Memory B cell (primary cell): ENCODE measurements at regions not wholly inside any gene's neighbourhood (a gene's known extent, or its start where the extent isn't known, plus 50 kb on each side); places are given as distances from the start of the nearest gene placed in this dataset.

Experiments
- ATAC-seq: fragments of 150-1000 bp; cut with Tn5 transposase; 2 replicates; pipeline ENCODE4 v1.10.0; 2021; ENCODE audit warnings: low read depth, mild to moderate bottlenecking, moderate library complexity
- DNase-seq, 2 donors: peaks; one replicate each; pipeline ENCODE4 v3.0.0; 2022; ENCODE audit warnings: low spot score in 2 of 2
- H3K27ac Mint-ChIP-seq: one replicate; pipeline ENCODE4 v1.8.0; 2022; ENCODE audit warnings: mild to moderate bottlenecking, moderate library complexity, mixed read lengths
- H3K27me3 Mint-ChIP-seq: one replicate; pipeline ENCODE4 v1.8.0; 2022; ENCODE audit warnings: mixed read lengths
- H3K36me3 Mint-ChIP-seq: one replicate; pipeline ENCODE4 v1.8.0; 2022; ENCODE audit warnings: mild to moderate bottlenecking, mixed read lengths
- H3K4me1 Mint-ChIP-seq: one replicate; pipeline ENCODE4 v1.8.0; 2022; ENCODE audit warnings: mixed read lengths
- H3K4me3 Mint-ChIP-seq: one replicate; pipeline ENCODE4 v1.8.0; 2022; ENCODE audit warnings: mild to moderate bottlenecking, moderate library complexity, mixed read lengths
- H3K9me3 Mint-ChIP-seq: one replicate; pipeline ENCODE4 v1.8.0; 2022; ENCODE audit warnings: mixed read lengths

DNA sequence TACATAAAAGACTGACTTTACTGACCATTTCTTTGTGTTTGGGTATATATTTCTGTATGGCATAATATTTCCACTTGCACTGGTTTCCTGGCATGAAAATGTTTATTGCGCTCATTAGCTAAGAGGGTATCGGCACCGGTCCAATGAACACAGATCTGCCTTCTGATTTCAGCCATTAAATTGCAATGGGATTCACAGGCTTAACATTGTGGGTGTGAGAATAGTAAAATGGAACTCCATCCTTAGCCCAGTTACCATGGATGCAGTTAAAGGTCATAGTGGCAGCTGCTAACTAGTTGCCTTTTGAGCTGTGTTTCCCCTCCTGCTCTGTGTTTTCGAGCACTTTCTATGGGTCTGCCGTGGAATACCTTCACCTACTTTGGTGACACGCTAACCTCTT is 352.6 kb upstream of the POU3F3 start:
- H3K27me3 Mint-ChIP-seq, result peaks cover 6% of the 10 kb centered on the region

DNA sequence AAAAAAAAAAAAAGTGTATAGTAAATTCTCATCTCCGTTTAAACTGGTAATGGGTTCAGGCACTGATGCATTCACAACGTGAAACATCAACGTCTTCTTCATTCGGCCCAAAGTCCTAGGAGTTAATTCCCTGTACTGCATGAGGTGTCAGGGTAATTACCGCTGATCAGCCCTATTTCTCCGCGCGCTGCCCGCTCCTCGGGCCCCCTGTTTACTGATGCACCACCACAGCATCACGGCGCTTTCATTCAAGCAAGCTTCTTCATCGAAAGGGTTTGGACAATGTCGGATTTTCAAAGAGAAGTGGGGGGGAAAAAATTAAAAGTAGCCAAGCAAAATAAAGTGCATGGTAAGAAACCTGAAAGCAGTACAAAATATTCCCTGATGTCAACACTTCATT is 352.0 kb upstream of the POU3F3 start:
- no peaks in the 10 kb centered on the region for H3K9me3 Mint-ChIP-seq
- H3K27me3 Mint-ChIP-seq, result peaks cover 6% of the 10 kb centered on the region
- H3K27ac Mint-ChIP-seq, result no peak overlapping the region
- no peaks in the 10 kb centered on the region for H3K36me3 Mint-ChIP-seq
- ATAC-seq (no peak), DNase-seq (no peak)
- no peak overlapping the region for H3K4me3 Mint-ChIP-seq
- H3K4me1 Mint-ChIP-seq, result no peaks in the 10 kb centered on the region

More for the DNA sequence above, 352.6 kb upstream of the POU3F3 start:
- ATAC-seq (no peak), DNase-seq (no peak)
- Mint-ChIP-seq H3K4me1 (no peaks in the 10 kb centered on the region), H3K4me3 (no peak overlapping the region), H3K36me3 (no peaks in the 10 kb centered on the region), H3K9me3 (no peaks in the 10 kb centered on the region), H3K27ac (no peak overlapping the region)

DNA sequence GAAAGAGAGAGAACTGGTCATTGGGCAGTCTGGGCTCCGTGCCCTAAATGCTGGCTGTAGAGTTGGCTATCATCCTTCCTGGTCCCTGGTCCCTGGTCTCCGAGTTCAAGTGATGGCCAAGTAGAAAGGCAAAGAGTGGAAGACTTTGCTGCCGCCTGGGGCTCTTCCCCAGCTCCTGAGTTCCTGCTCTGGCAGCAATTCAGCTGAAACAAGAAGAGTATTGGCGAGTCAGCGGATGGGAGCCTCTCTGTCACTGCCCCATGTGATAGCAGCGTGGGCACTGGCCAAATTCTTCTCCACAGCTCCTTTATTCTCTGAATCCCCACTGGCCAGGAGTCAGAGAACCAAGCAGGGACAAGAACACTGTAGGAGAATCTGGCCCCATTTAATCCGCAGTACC is 351.0 kb upstream of the POU3F3 start:
- no peaks in the 10 kb centered on the region for H3K36me3 Mint-ChIP-seq

DNA sequence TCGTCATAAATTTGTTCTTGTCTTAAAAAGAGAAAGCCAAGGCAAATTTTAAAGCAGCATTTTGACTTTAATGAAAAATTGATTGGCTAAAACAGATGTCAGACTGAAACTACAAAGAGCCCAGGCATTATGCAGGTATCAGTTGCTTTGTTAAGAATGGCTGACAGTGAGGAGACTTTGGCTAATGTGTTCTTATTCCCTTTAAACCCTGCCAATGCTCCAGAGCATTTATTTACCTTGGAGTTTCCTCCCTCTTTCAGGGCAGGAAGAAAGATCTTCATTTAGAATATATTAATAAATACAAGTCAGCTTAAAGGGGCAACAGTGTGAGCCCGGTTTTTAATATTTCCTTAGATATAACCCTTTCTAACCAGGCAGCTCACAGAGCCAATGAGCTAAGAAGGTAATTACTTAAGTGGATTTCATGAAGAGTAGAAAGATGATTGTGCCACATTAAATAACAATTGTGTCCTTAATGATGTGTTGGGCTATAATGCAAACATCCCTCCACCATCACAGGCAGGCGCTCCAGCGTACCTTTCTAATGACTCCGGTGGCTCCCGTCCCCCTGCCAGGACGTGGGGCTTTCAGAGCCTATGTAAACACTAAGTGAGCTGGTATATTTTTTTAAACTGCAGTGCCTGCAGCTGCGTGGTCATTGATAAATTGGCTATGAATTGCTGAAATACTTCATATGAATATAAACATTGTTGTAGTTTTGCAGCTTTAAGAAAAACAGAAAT is 349.4 kb upstream of the POU3F3 start:
- Mint-ChIP-seq H3K4me3 (no peak overlapping the region), H3K36me3 (no peaks in the 10 kb centered on the region), H3K4me1 (no peaks in the 10 kb centered on the region), H3K9me3 (no peaks in the 10 kb centered on the region), H3K27me3 (no peaks in the 10 kb centered on the region), H3K27ac (no peak overlapping the region)
- DNase-seq, result no peak
- no peak for ATAC-seq

More for the DNA sequence above, 351.0 kb upstream of the POU3F3 start:
- H3K27me3 Mint-ChIP-seq, result peaks cover 3% of the 10 kb centered on the region
- DNase-seq (no peak), ATAC-seq (no peak)
- no peaks in the 10 kb centered on the region for H3K4me1 Mint-ChIP-seq
- H3K27ac Mint-ChIP-seq, result no peak overlapping the region
- H3K4me3 Mint-ChIP-seq, result no peak overlapping the region
- H3K9me3 Mint-ChIP-seq, result no peaks in the 10 kb centered on the region

DNA sequence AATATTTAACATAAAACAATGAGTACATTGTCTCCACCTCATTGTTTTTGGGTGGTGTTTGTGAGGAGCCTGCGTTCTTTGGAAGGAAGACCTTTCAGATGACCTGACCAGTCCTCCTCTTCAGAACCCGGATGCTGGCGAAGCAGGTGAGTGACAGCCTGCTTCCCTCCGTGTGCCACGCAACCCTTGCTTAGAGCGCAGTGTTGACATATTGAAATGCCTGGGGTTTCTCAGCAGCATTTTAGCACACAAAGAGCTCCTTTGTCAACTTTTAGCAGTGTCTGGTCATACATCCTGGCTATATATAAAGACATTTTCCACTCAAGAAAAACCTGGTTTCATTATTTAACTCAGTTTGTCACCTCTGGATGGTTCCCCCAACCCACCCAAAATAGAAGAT is 335.7 kb upstream of the POU3F3 start:
- ATAC-seq (no peak), DNase-seq (no peak)
- H3K4me1 Mint-ChIP-seq, result no peaks in the 10 kb centered on the region
- peaks cover 6% of the 10 kb centered on the region for H3K9me3 Mint-ChIP-seq
- no peak overlapping the region for H3K4me3 Mint-ChIP-seq
- no peak overlapping the region for H3K27ac Mint-ChIP-seq
- H3K36me3 Mint-ChIP-seq, result no peaks in the 10 kb centered on the region
- peaks cover 3% of the 10 kb centered on the region for H3K27me3 Mint-ChIP-seq

DNA sequence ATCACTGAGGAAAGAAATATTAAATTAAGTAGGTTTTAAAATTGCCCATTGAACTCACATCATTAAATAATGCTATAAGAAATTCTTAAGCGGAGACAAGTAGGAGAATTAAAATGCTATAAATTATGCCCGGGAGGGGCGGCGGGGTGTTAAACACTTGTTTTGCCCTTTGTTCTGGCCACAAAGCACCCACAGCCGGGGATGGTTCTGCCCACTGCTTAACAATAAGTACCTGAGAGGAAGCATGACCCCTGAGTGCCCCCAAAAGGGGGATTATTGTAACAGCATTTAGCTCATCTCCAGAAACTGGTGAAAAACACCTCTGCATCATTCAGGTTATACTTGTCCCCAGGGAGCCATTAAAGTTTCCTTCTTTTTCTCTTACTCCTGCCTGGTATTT is 332.7 kb upstream of the POU3F3 start:
- H3K4me1 Mint-ChIP-seq, result no peaks in the 10 kb centered on the region
- H3K27ac Mint-ChIP-seq, result no peak overlapping the region
- ATAC-seq (no peak), DNase-seq (no peak)
- H3K27me3 Mint-ChIP-seq, result peaks cover 6% of the 10 kb centered on the region
- H3K4me3 Mint-ChIP-seq, result no peak overlapping the region
- H3K36me3 Mint-ChIP-seq, result no peaks in the 10 kb centered on the region
- peaks cover 8% of the 10 kb centered on the region for H3K9me3 Mint-ChIP-seq

DNA sequence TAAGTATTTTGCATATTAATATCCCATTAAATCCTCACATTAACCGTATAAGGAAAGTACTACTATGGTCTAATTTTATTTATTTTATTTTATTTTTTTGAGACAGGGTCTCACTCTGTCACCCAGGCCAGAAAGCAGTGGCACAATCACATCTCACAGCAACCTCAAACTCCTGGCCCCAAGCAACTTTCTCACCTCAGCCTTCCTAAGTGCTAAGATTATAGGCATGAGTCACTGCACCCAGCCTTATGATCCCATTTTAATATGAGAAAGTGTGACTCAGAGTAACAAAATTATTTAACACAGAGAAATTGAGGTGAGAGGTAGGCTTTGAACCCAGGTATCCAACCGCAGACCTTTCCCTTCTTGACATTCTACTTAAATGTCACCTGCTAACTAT is 330.0 kb upstream of the POU3F3 start:
- no peak for ATAC-seq
- no peaks in the 10 kb centered on the region for H3K36me3 Mint-ChIP-seq
- H3K27me3 Mint-ChIP-seq, result peaks cover 6% of the 10 kb centered on the region
- H3K27ac Mint-ChIP-seq, result no peak overlapping the region
- peaks cover 8% of the 10 kb centered on the region for H3K9me3 Mint-ChIP-seq
- H3K4me1 Mint-ChIP-seq, result no peaks in the 10 kb centered on the region
- no peak overlapping the region for H3K4me3 Mint-ChIP-seq
- no peak for DNase-seq

DNA sequence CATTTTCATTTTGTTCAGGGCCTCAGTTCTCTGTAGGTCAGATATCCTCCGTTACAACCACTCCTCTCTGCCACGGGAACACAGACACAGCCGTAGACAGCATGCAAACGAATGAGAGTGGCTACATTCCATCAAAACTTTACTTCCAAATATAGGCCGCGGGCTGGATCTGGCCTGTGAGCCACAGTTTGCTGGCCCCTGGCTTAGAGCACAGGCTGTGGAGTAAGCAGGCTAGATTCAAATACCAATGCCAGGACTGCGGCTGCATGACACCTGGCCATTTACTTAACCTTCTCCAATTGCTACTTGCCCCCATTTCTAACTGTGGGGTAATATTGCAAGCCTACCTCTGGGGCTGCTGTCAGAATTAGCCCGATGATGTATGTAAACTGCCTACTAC is 325.8 kb upstream of the POU3F3 start:
- H3K36me3 Mint-ChIP-seq, result no peaks in the 10 kb centered on the region
- H3K27me3 Mint-ChIP-seq, result peaks cover 3% of the 10 kb centered on the region
- ATAC-seq (no peak), DNase-seq (no peak)
- H3K4me3 Mint-ChIP-seq, result no peak overlapping the region
- no peak overlapping the region for H3K27ac Mint-ChIP-seq
- H3K9me3 Mint-ChIP-seq, result peaks cover 1% of the 10 kb centered on the region
- no peaks in the 10 kb centered on the region for H3K4me1 Mint-ChIP-seq

DNA sequence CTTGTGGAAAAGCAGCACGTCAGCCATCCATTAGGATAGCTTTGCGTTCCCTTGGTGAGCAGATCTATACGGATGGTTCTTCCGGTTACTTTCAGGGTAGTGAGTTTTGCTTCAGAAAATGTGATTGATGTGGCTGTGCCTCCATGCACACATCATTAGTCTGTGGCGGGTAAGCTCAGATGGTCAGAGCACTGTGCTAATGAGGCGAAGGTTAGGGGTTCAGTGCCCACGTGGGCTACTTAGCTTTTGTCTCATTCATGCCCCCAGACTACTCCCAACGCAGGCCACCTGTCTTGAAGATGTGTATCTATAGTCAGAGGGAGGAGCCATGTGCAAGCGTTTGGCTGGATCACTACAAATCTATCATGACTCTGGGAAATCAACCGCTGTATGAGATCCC is 322.8 kb upstream of the POU3F3 start:
- DNase-seq, result no peak
- Mint-ChIP-seq H3K9me3 (peaks cover 1% of the 10 kb centered on the region), H3K4me3 (no peak overlapping the region), H3K36me3 (no peaks in the 10 kb centered on the region), H3K4me1 (no peaks in the 10 kb centered on the region), H3K27ac (no peak overlapping the region), H3K27me3 (no peaks in the 10 kb centered on the region)
- no peak for ATAC-seq

DNA sequence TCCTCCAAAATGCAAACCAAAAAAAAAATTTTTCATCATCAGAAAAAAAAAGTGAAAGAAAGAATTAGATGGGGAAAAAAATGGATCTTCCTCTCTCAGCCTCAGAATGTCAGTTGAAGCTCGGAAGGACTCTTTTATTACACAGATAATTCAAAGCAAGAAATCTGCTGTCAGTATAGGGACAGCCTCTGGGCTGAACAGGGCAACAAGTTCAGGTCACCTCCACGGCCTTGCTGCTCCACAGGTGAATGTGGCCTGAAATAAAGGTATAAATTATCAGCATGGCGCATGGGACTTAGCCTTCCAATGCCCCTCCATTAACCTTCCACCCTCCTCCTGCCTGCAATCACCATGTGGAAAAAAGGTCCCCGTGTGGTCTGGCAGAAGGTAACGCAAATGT is 316.8 kb upstream of the POU3F3 start:
- H3K36me3 Mint-ChIP-seq, result no peaks in the 10 kb centered on the region
- H3K4me1 Mint-ChIP-seq, result no peaks in the 10 kb centered on the region
- H3K4me3 Mint-ChIP-seq, result no peak overlapping the region
- DNase-seq (no peak), ATAC-seq (no peak)
- no peaks in the 10 kb centered on the region for H3K27me3 Mint-ChIP-seq
- peaks cover 6% of the 10 kb centered on the region for H3K9me3 Mint-ChIP-seq
- no peak overlapping the region for H3K27ac Mint-ChIP-seq

DNA sequence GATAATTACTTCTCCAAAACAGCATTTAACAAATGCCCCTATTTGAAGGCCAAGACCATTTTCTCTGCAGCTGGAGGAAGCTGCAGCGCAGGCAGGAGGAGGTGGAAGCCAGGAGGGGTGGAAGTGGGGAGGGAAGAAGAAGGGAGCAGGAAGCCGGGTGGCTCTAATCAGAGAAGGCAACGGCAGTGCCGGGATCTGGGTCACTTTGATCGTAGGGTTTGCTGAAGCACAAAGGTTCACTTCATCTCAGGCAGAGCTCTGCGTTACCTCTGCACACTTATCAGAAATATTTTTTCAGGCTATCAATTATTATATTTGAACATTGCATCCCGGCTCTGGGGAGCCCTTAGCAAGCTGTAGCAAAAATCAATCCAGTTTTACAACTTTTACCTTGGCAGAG is 315.8 kb upstream of the POU3F3 start:
- H3K27ac Mint-ChIP-seq, result no peak overlapping the region
- no peak overlapping the region for H3K4me3 Mint-ChIP-seq
- H3K4me1 Mint-ChIP-seq, result no peaks in the 10 kb centered on the region
- no peaks in the 10 kb centered on the region for H3K27me3 Mint-ChIP-seq
- H3K9me3 Mint-ChIP-seq, result peaks cover 6% of the 10 kb centered on the region
- no peaks in the 10 kb centered on the region for H3K36me3 Mint-ChIP-seq
- ATAC-seq (no peak), DNase-seq (no peak)

DNA sequence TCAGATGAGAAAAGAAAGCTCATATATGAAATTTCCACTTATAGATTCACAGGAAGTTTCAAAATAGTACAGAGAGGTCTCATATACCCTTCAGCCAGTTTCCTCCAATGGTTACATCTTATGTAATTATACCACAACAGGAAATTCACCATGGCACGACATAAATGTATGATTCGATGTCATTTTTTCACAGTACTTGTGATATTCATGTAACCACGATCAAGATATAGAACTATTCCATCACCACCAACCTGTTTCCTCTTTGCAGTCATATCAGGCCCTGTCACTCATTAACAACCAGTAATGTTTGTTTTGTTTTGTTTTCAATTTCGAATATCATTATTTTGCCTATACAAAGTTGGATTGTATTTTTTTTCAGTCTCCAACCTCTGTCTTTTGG is 314.3 kb upstream of the POU3F3 start:
- H3K4me3 Mint-ChIP-seq, result no peak overlapping the region
- no peaks in the 10 kb centered on the region for H3K4me1 Mint-ChIP-seq
- H3K36me3 Mint-ChIP-seq, result no peaks in the 10 kb centered on the region
- H3K27ac Mint-ChIP-seq, result no peak overlapping the region
- ATAC-seq (no peak), DNase-seq (no peak)
- peaks cover 6% of the 10 kb centered on the region for H3K9me3 Mint-ChIP-seq
- no peaks in the 10 kb centered on the region for H3K27me3 Mint-ChIP-seq

DNA sequence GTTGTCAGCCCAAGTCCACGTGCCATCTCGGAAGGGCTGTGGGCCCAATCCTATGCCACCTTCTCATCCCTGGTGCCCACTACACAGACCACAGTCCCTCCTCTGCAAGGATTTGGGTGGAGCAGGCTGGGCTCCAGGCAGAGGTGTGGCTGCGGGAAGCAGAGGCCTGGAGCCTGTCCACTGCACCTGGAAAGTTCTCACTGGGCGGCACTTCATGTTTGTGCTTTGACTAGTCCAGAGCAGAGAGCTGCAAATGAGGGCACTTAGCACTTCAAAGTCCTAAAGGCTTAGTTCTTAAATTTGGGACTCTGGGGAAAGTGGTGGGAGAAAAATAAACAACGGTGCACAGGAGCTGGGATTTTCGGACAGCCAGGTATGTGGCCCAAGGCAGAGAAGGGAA is 308.9 kb upstream of the POU3F3 start:
- Mint-ChIP-seq H3K4me1 (no peaks in the 10 kb centered on the region), H3K9me3 (peaks cover 1% of the 10 kb centered on the region), H3K36me3 (no peaks in the 10 kb centered on the region), H3K27ac (no peak overlapping the region), H3K27me3 (no peaks in the 10 kb centered on the region), H3K4me3 (no peak overlapping the region)
- DNase-seq (no peak), ATAC-seq (no peak)

DNA sequence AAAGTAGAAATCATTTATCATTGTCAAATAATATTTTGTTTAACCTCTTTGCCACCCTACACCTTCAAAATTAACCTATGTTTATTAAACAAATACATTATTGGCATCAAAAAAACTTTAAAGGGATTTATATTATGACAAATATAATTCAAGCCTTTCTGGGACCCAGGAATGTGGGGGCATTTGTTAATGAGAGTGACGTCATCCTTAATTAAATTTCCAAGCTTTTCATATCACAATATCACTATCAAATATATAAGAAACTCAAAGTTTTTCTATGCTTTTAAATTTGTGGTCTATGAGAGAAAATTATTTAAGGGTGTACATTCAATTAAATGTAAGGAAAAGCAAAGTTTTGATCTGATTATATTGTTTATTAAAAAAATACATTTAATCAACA is 307.4 kb upstream of the POU3F3 start:
- Mint-ChIP-seq H3K36me3 (no peaks in the 10 kb centered on the region), H3K27me3 (no peaks in the 10 kb centered on the region), H3K4me3 (no peak overlapping the region), H3K4me1 (no peaks in the 10 kb centered on the region), H3K9me3 (no peaks in the 10 kb centered on the region), H3K27ac (no peak overlapping the region)
- no peak for ATAC-seq
- no peak for DNase-seq

DNA sequence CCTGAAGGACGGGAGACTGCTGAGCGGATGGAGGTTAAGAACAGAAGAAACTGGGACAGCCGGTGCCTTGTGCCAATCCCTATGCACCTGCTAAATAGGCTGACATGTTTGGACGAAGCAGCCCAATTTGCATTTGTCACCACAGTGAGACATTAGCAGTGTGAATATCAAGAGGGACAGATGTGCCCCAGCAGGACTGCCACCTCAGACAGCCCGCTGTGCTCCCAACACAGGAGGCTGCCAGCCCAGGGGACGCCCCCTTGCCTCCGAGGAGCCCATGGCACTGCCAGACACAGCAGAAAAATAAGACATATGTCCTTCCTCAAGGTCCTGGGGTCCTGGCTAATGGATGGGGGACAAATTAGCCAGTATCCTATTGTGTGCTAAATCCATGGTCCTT is 306.7 kb upstream of the POU3F3 start:
- no peaks in the 10 kb centered on the region for H3K4me1 Mint-ChIP-seq
- DNase-seq, result no peak

More for the DNA sequence above, 306.7 kb upstream of the POU3F3 start:
- no peak overlapping the region for H3K4me3 Mint-ChIP-seq
- H3K27me3 Mint-ChIP-seq, result no peaks in the 10 kb centered on the region
- no peaks in the 10 kb centered on the region for H3K9me3 Mint-ChIP-seq
- H3K36me3 Mint-ChIP-seq, result no peaks in the 10 kb centered on the region
- H3K27ac Mint-ChIP-seq, result no peak overlapping the region
- no peak for ATAC-seq
